ENCODE measurements at regions not wholly inside any gene's neighbourhood (a gene's known extent, or its start where the extent isn't known, plus 50 kb on each side); places are given as distances from the start of the nearest gene placed in this dataset.

- TF ChIP-seq CTCF (IDR thresholded peaks at IDR 0.05; ENCODE audit: poor library complexity) (no peak), EZH2 (IDR thresholded peaks at IDR 0.05; ENCODE audit: borderline replicate concordance) (no peak), EZH2phosphoT487 (IDR thresholded peaks at IDR 0.05; ENCODE audit: low read depth, severe bottlenecking, unreplicated experiment) (no peak)
Observed at GRCh38 chr18:10012526-10012925, 98.7 kb downstream of the VAPA start.

All from hepatocyte (in vitro differentiated cells).